Breast epithelium (tissue), 3 donors: ENCODE measurements at regions not wholly inside any gene's neighbourhood (a gene's known extent, or its start where the extent isn't known, plus 50 kb on each side); places are given as distances from the start of the nearest gene placed in this dataset.

ENCODE experiments used
- CTCF ChIP-seq, 3 donors: fragments of 450-650 bp; IDR thresholded peaks; one replicate each; pipeline ENCODE4 v1.5.1; 2016 to 2017; ENCODE audit warnings: antibody characterized with exemption in 3 of 3, mild to moderate bottlenecking in 3 of 3, moderate library complexity in 3 of 3
- POLR2A ChIP-seq: fragments of 450-650 bp; IDR thresholded peaks from one replicate; pipeline ENCODE4 v1.6.1; 2016; ENCODE audit warnings: antibody characterized with exemption, mild to moderate bottlenecking, moderate library complexity
- POLR2AphosphoS5 ChIP-seq, 3 donors: sonication (generic); formaldehyde crosslinking; IDR thresholded peaks; one replicate each; pipeline ENCODE4 v1.6.1; 2017; ENCODE audit warnings: antibody characterized with exemption in 3 of 3

GRCh38 chr13:55673910-55674309 is 1466.8 kb upstream of the PRR20A start:
- TF ChIP-seq CTCF (IDR thresholded peaks at IDR 0.05) (no peak), POLR2A (no peak), POLR2AphosphoS5 (IDR thresholded peaks at IDR 0.05) (no peak)
